ENCODE measurements at regions not wholly inside any gene's neighbourhood (a gene's known extent, or its start where the extent isn't known, plus 50 kb on each side); places are given as distances from the start of the nearest gene placed in this dataset.

- no peak for TF ChIP-seq CTCF (conservative IDR thresholded peaks at IDR 0.05; ENCODE audit: control insufficient read depth, insufficient read depth, low read depth, low read length)
- no peak for DNase-seq (ENCODE audit: low read depth)
- no peak overlapping the region for H3K4me3 ChIP-seq (ENCODE audit: control insufficient read depth, low read depth, low read length)
Observed at GRCh38 chr17:13909901-13910519, 159.3 kb upstream of the COX10 start.

GRCh38 chr17:13917634-13918033 is 151.7 kb upstream of the COX10 start:
- DNase-seq (ENCODE audit: low read depth), result no peak
- TF ChIP-seq CTCF (conservative IDR thresholded peaks at IDR 0.05; ENCODE audit: control insufficient read depth, insufficient read depth, low read depth, low read length), result no peak
- no peak overlapping the region for H3K4me3 ChIP-seq (ENCODE audit: control insufficient read depth, low read depth, low read length)

- DNase-seq (ENCODE audit: low read depth), result no peak
- no peak for TF ChIP-seq CTCF (conservative IDR thresholded peaks at IDR 0.05; ENCODE audit: control insufficient read depth, insufficient read depth, low read depth, low read length)
Observed at GRCh38 chr17:13918247-13918646, 151.1 kb upstream of the COX10 start.

GRCh38 chr17:13919818-13920217 is 149.5 kb upstream of the COX10 start:
- no peak for TF ChIP-seq CTCF (conservative IDR thresholded peaks at IDR 0.05; ENCODE audit: control insufficient read depth, insufficient read depth, low read depth, low read length)
- H3K4me3 ChIP-seq (ENCODE audit: control insufficient read depth, low read depth, low read length), result no peak overlapping the region
- no peak for DNase-seq (ENCODE audit: low read depth)

More at GRCh38 chr17:13918247-13918646, 151.1 kb upstream of the COX10 start:
- H3K4me3 ChIP-seq (ENCODE audit: control insufficient read depth, low read depth, low read length), result no peak overlapping the region

- H3K4me3 ChIP-seq (ENCODE audit: control insufficient read depth, low read depth, low read length), result no peak overlapping the region
- no peak for TF ChIP-seq CTCF (conservative IDR thresholded peaks at IDR 0.05; ENCODE audit: control insufficient read depth, insufficient read depth, low read depth, low read length)
- no peak for DNase-seq (ENCODE audit: low read depth)
Observed at GRCh38 chr17:13920413-13920812, 148.9 kb upstream of the COX10 start.

GRCh38 chr17:13921841-13922776 is 147.2 kb upstream of the COX10 start:
- no peak for DNase-seq (ENCODE audit: low read depth)
- no peak overlapping the region for H3K4me3 ChIP-seq (ENCODE audit: control insufficient read depth, low read depth, low read length)
- no peak for TF ChIP-seq CTCF (conservative IDR thresholded peaks at IDR 0.05; ENCODE audit: control insufficient read depth, insufficient read depth, low read depth, low read length)

All from fibroblast of mammary gland (primary cell).